ENCODE measurements at regions not wholly inside any gene's neighbourhood (a gene's known extent, or its start where the extent isn't known, plus 50 kb on each side); places are given as distances from the start of the nearest gene placed in this dataset.

- no peak for DNase-seq
- Histone ChIP-seq H3K36me3 (ENCODE audit: control insufficient read depth, insufficient read depth, low read length) (no peaks in the 10 kb centered on the region), H3K9ac (ENCODE audit: extremely low read depth, low read length, poor library complexity, severe bottlenecking) (no peak overlapping the region), H3K4me3 (ENCODE audit: low read length) (no peak overlapping the region), H3K27ac (ENCODE audit: low read depth, low read length) (no peak overlapping the region), H3K27me3 (ENCODE audit: control insufficient read depth, insufficient read depth, low read length, poor library complexity, severe bottlenecking) (no peaks in the 10 kb centered on the region), H3K9me3 (ENCODE audit: control insufficient read depth, low read length) (peaks cover 51% of the 10 kb centered on the region), H3K4me1 (ENCODE audit: control insufficient read depth, insufficient read depth, low read length) (no peaks in the 10 kb centered on the region)
- Mint-ChIP-seq H3K4me3 (no peak overlapping the region), H3K36me3 (ENCODE audit: low read depth) (peaks cover 4% of the 10 kb centered on the region), H3K27ac (no peak overlapping the region), H3K9me3 (peaks cover 43% of the 10 kb centered on the region), H3K4me1 (peaks cover 21% of the 10 kb centered on the region), H3K27me3 (ENCODE audit: insufficient read depth) (peaks cover 2% of the 10 kb centered on the region)
- 84 to 88% methylated on average over 3 of the region's 3 CpGs for WGBS, 2 experiments (ENCODE audit: insufficient coverage in 1 of 2, insufficient read length in 1 of 2)
- no peak for TF ChIP-seq CTCF (conservative IDR thresholded peaks at IDR 0.05)
These were observed 193.9 kb upstream of the KCNG1 start for GRCh38 chr20:51216850-51217249.

GRCh38 chr20:51212816-51213215, 189.9 kb upstream of the KCNG1 start:
- peaks cover 4% of the 10 kb centered on the region for H3K36me3 Mint-ChIP-seq (ENCODE audit: low read depth)
- Histone ChIP-seq H3K36me3 (ENCODE audit: control insufficient read depth, insufficient read depth, low read length) (no peaks in the 10 kb centered on the region), H3K9ac (ENCODE audit: extremely low read depth, low read length, poor library complexity, severe bottlenecking) (no peak overlapping the region), H3K9me3 (ENCODE audit: control insufficient read depth, low read length) (peaks cover 23% of the 10 kb centered on the region), H3K4me1 (ENCODE audit: control insufficient read depth, insufficient read depth, low read length) (peaks cover 9% of the 10 kb centered on the region), H3K4me3 (ENCODE audit: low read length) (no peak overlapping the region), H3K27me3 (ENCODE audit: control insufficient read depth, insufficient read depth, low read length, poor library complexity, severe bottlenecking) (no peaks in the 10 kb centered on the region), H3K27ac (ENCODE audit: low read depth, low read length) (no peak overlapping the region)
- H3K9me3 Mint-ChIP-seq: peaks cover 26% of the 10 kb centered on the region
- no peak overlapping the region for H3K4me3 Mint-ChIP-seq
- no peak for DNase-seq
- WGBS, 2 experiments (ENCODE audit: insufficient coverage in 1 of 2, insufficient read length in 1 of 2): 86 to 93% methylated on average over 2 to 3 of the region's 3 CpGs
- no peak overlapping the region for H3K27ac Mint-ChIP-seq
- peaks cover 14% of the 10 kb centered on the region for H3K27me3 Mint-ChIP-seq (ENCODE audit: insufficient read depth)
- H3K4me1 Mint-ChIP-seq: peaks cover 26% of the 10 kb centered on the region
- no peak for TF ChIP-seq CTCF (conservative IDR thresholded peaks at IDR 0.05)

GRCh38 chr20:51211191-51211590, 188.3 kb upstream of the KCNG1 start:
- peaks cover 11% of the 10 kb centered on the region for H3K9me3 Mint-ChIP-seq
- no peak for TF ChIP-seq CTCF (conservative IDR thresholded peaks at IDR 0.05)
- peaks cover 21% of the 10 kb centered on the region for H3K27me3 Mint-ChIP-seq (ENCODE audit: insufficient read depth)
- peak; percentile 30 for DNase-seq
- peaks cover 7% of the 10 kb centered on the region for H3K9me3 ChIP-seq (ENCODE audit: control insufficient read depth, low read length)
- H3K4me3 Mint-ChIP-seq: no peak overlapping the region
- no peaks in the 10 kb centered on the region for H3K36me3 Mint-ChIP-seq (ENCODE audit: low read depth)
- peaks cover 26% of the 10 kb centered on the region for H3K4me1 Mint-ChIP-seq
- no peak overlapping the region for H3K27ac ChIP-seq (ENCODE audit: low read depth, low read length)
- whole genome bisulfite sequencing, 2 experiments (ENCODE audit: insufficient coverage in 1 of 2, insufficient read length in 1 of 2): 60 to 99% methylated on average over 1 to 2 of the region's 2 CpGs
- H3K27me3 ChIP-seq (ENCODE audit: control insufficient read depth, insufficient read depth, low read length, poor library complexity, severe bottlenecking): no peaks in the 10 kb centered on the region
- no peak overlapping the region for H3K27ac Mint-ChIP-seq
- H3K4me3 ChIP-seq (ENCODE audit: low read length): no peak overlapping the region
- H3K36me3 ChIP-seq (ENCODE audit: control insufficient read depth, insufficient read depth, low read length): no peaks in the 10 kb centered on the region
- no peak overlapping the region for H3K9ac ChIP-seq (ENCODE audit: extremely low read depth, low read length, poor library complexity, severe bottlenecking)
- peaks cover 9% of the 10 kb centered on the region for H3K4me1 ChIP-seq (ENCODE audit: control insufficient read depth, insufficient read depth, low read length)

All from endodermal cell (in vitro differentiated cells).